PC-3 (cell line): ENCODE measurements at regions not wholly inside any gene's neighbourhood (a gene's known extent, or its start where the extent isn't known, plus 50 kb on each side); places are given as distances from the start of the nearest gene placed in this dataset.

Experiments used
- CTCF ChIP-seq: fragments of 300-600 bp; sonication (generic); conservative IDR thresholded peaks from 2 replicates; pipeline ENCODE4 v1.5.1; 2017; ENCODE audit warnings: antibody characterized with exemption, low read depth, mild to moderate bottlenecking, low read length
- EZH2 ChIP-seq: fragments of 300-600 bp; sonication (generic); IDR thresholded peaks from one replicate; pipeline ENCODE4 v1.6.1; 2017; ENCODE audit warnings: antibody characterized with exemption, mild to moderate bottlenecking, low read length; ENCODE audit not compliant: unreplicated experiment
- EZH2phosphoT487 ChIP-seq: fragments of 300-600 bp; sonication (generic); IDR thresholded peaks from 2 replicates; pipeline ENCODE4 v1.6.1; 2018; ENCODE audit warnings: mild to moderate bottlenecking, antibody characterized with exemption, low read length, borderline replicate concordance

DNA sequence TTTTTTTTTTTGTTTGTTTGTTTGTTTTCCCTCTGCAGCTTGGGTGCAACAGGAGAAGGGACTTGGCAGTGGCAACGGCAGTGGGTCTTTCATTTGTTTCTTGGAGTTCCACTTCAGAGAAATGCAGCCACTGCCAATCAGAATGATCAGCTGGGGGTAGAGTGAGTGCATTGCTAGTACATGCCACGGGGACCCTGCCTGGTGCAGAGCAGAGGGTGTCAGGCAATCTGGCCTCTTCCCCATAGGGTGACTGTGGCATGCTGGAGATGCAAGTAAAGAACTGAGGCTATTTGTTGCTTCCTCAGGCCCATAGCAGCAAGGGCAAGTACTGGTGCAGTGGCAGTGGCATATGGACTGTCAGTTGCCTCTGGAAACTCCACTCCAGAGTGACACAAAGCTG lies 1073.6 kb upstream of the EDIL3 start:
- TF ChIP-seq CTCF (no peak), EZH2 (no peak), EZH2phosphoT487 (no peak)
